ENCODE measurements at regions not wholly inside any gene's neighbourhood (a gene's known extent, or its start where the extent isn't known, plus 50 kb on each side); places are given as distances from the start of the nearest gene placed in this dataset.

- Histone ChIP-seq H3K4me1 (ENCODE audit: control insufficient read depth, extremely low read depth, insufficient read depth, low read length) (no peaks in the 10 kb centered on the region), H3K27ac (ENCODE audit: control insufficient read depth, insufficient read depth, low read length) (no peak overlapping the region), H3K4me2 (ENCODE audit: control insufficient read depth, extremely low read depth, insufficient read depth, low read depth, low read length) (no peak overlapping the region), H3K27me3 (ENCODE audit: control insufficient read depth, extremely low read depth, insufficient read depth, low read length) (no peaks in the 10 kb centered on the region), H3K79me2 (ENCODE audit: control insufficient read depth, insufficient read depth, low read length) (no peaks in the 10 kb centered on the region), H3K36me3 (ENCODE audit: control insufficient read depth in 2 of 2, extremely low read depth in 1 of 2, insufficient read depth in 2 of 2, low read length in 2 of 2) (no peaks in the 10 kb centered on the region), H2AFZ (ENCODE audit: control insufficient read depth, low read length) (no peak overlapping the region), H4K20me1 (ENCODE audit: control insufficient read depth, extremely low read depth, insufficient read depth, low read length) (no peaks in the 10 kb centered on the region), H3K9me3 (ENCODE audit: control insufficient read depth, low read depth, low read length) (peaks cover 2% of the 10 kb centered on the region), H3K4me3 (ENCODE audit: control insufficient read depth in 2 of 3, extremely low read depth in 1 of 3, insufficient read depth in 2 of 3, low read depth in 1 of 3, low read length in 3 of 3) (no peak overlapping the region), H3K9ac (ENCODE audit: control insufficient read depth, extremely low read depth, insufficient read depth, low read length) (no peak overlapping the region), H3K9me1 (ENCODE audit: control insufficient read depth, extremely low read depth, insufficient read depth, low read length) (no peaks in the 10 kb centered on the region)
- FAIRE-seq (no peak), DNase-seq (ENCODE audit: low read depth, low spot score) (no peak)
- TF ChIP-seq, protein P1, sequence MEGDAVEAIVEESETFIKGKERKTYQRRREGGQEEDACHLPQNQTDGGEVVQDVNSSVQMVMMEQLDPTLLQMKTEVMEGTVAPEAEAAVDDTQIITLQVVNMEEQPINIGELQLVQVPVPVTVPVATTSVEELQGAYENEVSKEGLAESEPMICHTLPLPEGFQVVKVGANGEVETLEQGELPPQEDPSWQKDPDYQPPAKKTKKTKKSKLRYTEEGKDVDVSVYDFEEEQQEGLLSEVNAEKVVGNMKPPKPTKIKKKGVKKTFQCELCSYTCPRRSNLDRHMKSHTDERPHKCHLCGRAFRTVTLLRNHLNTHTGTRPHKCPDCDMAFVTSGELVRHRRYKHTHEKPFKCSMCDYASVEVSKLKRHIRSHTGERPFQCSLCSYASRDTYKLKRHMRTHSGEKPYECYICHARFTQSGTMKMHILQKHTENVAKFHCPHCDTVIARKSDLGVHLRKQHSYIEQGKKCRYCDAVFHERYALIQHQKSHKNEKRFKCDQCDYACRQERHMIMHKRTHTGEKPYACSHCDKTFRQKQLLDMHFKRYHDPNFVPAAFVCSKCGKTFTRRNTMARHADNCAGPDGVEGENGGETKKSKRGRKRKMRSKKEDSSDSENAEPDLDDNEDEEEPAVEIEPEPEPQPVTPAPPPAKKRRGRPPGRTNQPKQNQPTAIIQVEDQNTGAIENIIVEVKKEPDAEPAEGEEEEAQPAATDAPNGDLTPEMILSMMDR (optimal IDR thresholded peaks at IDR 0.05 in 1 of 3, IDR thresholded peaks at IDR 0.05 in 1 of 3, conservative IDR thresholded peaks at IDR 0.05 in 1 of 3; ENCODE audit: extremely low read depth in 1 of 3, insufficient read depth in 2 of 3, low read length in 3 of 3), result no peak
- TF ChIP-seq EZH2 (IDR thresholded peaks at IDR 0.05; ENCODE audit: low read length), result no peak
- dilution Hi-C loops (cut with MboI; ENCODE audit: extremely low pct_ligation_motif_present, low sequenced_read_pairs), result no loop called here
Measured at GRCh38 chr16:26952411-26952810, 114.3 kb upstream of the C16orf82 start.

- Histone ChIP-seq H4K20me1 (ENCODE audit: control insufficient read depth, extremely low read depth, insufficient read depth, low read length) (no peaks in the 10 kb centered on the region), H3K4me2 (ENCODE audit: control insufficient read depth, extremely low read depth, insufficient read depth, low read depth, low read length) (no peak overlapping the region), H3K4me1 (ENCODE audit: control insufficient read depth, extremely low read depth, insufficient read depth, low read length) (no peaks in the 10 kb centered on the region), H3K79me2 (ENCODE audit: control insufficient read depth, insufficient read depth, low read length) (no peaks in the 10 kb centered on the region), H3K9ac (ENCODE audit: control insufficient read depth, extremely low read depth, insufficient read depth, low read length) (no peak overlapping the region), H3K9me1 (ENCODE audit: control insufficient read depth, extremely low read depth, insufficient read depth, low read length) (no peaks in the 10 kb centered on the region), H3K36me3 (ENCODE audit: control insufficient read depth in 2 of 2, extremely low read depth in 1 of 2, insufficient read depth in 2 of 2, low read length in 2 of 2) (no peaks in the 10 kb centered on the region), H2AFZ (ENCODE audit: control insufficient read depth, low read length) (no peak overlapping the region), H3K27ac (ENCODE audit: control insufficient read depth, insufficient read depth, low read length) (no peak overlapping the region), H3K4me3 (ENCODE audit: control insufficient read depth in 2 of 3, extremely low read depth in 1 of 3, insufficient read depth in 2 of 3, low read depth in 1 of 3, low read length in 3 of 3) (no peak overlapping the region), H3K9me3 (ENCODE audit: control insufficient read depth, low read depth, low read length) (no peaks in the 10 kb centered on the region), H3K27me3 (ENCODE audit: control insufficient read depth, extremely low read depth, insufficient read depth, low read length) (no peaks in the 10 kb centered on the region)
- dilution Hi-C loops (cut with MboI; ENCODE audit: extremely low pct_ligation_motif_present, low sequenced_read_pairs), result no loop called here
- DNase-seq (ENCODE audit: low read depth, low spot score), result no peak
- no peak for FAIRE-seq
- TF ChIP-seq, protein P1 (optimal IDR thresholded peaks at IDR 0.05 in 1 of 3, IDR thresholded peaks at IDR 0.05 in 1 of 3, conservative IDR thresholded peaks at IDR 0.05 in 1 of 3; ENCODE audit: extremely low read depth in 1 of 3, insufficient read depth in 2 of 3, low read length in 3 of 3), result no peak
- TF ChIP-seq EZH2 (IDR thresholded peaks at IDR 0.05; ENCODE audit: low read length), result no peak
Measured at GRCh38 chr16:26957283-26957859, 109.4 kb upstream of the C16orf82 start.
